NT2/D1 (cell line): ENCODE measurements at regions not wholly inside any gene's neighbourhood (a gene's known extent, or its start where the extent isn't known, plus 50 kb on each side); places are given as distances from the start of the nearest gene placed in this dataset.

Source experiments
- SUZ12 ChIP-seq: IDR thresholded peaks from 2 replicates; pipeline ENCODE4 v1.6.1; 2011; ENCODE audit not compliant: insufficient read length, insufficient read depth; ENCODE audit errors: extremely low read depth
- YY1 ChIP-seq: IDR thresholded peaks from 2 replicates; pipeline ENCODE4 v1.6.1; 2011; ENCODE audit not compliant: insufficient read length, insufficient read depth
- ZNF274 ChIP-seq: IDR thresholded peaks from 2 replicates; pipeline ENCODE4 v1.6.1; 2011; ENCODE audit warnings: mild to moderate bottlenecking, low read depth, low read length

GRCh38 chr1:182269097-182269496 is 122.5 kb downstream of the GLUL start:
- no peak for TF ChIP-seq YY1
- TF ChIP-seq ZNF274 = no peak
- TF ChIP-seq SUZ12 = no peak
